H9 (cell line): ENCODE measurements at regions not wholly inside any gene's neighbourhood (a gene's known extent, or its start where the extent isn't known, plus 50 kb on each side); places are given as distances from the start of the nearest gene placed in this dataset.

Experiments used
- DNase-seq: peaks from one replicate; pipeline ENCODE4 v3.0.0-alpha.2; 2017
- H2AFZ ChIP-seq: one replicate; pipeline ENCODE4 v1.6.1; 2013; ENCODE audit warnings: mild to moderate bottlenecking, low read length, control low read depth, moderate library complexity
- H2AK5ac ChIP-seq: 2 replicates; pipeline ENCODE4 v1.6.1; 2013; ENCODE audit warnings: low read length, control low read depth, mixed read lengths; ENCODE audit not compliant: insufficient read length
- H2BK120ac ChIP-seq: one replicate; pipeline ENCODE4 v1.6.1; 2013; ENCODE audit warnings: low read depth, mild to moderate bottlenecking, low read length, control low read depth, inconsistent platforms; ENCODE audit not compliant: poor library complexity, severe bottlenecking
- H2BK12ac ChIP-seq: 2 replicates; pipeline ENCODE4 v1.6.1; 2013; ENCODE audit warnings: low read length, control low read depth, mixed read lengths, low read depth; ENCODE audit not compliant: insufficient read length
- H2BK15ac ChIP-seq: 2 replicates; pipeline ENCODE4 v1.6.1; 2013; ENCODE audit warnings: low read depth, low read length, control low read depth
- H2BK20ac ChIP-seq: one replicate; pipeline ENCODE4 v1.6.1; 2013; ENCODE audit warnings: low read depth, mild to moderate bottlenecking, low read length, control low read depth, inconsistent platforms; ENCODE audit not compliant: poor library complexity, severe bottlenecking
- H2BK5ac ChIP-seq: 2 replicates; pipeline ENCODE4 v1.6.1; 2013; ENCODE audit warnings: low read length, control low read depth, mixed read lengths; ENCODE audit not compliant: insufficient read length
- H3K14ac ChIP-seq: 2 replicates; pipeline ENCODE4 v1.6.1; 2013; ENCODE audit warnings: low read length, control low read depth; ENCODE audit not compliant: insufficient read depth
- H3K18ac ChIP-seq: 2 replicates; pipeline ENCODE4 v1.6.1; 2013; ENCODE audit warnings: low read depth, mild to moderate bottlenecking, mixed read lengths, low read length, control low read depth; ENCODE audit not compliant: insufficient read length
- H3K23ac ChIP-seq: 2 replicates; pipeline ENCODE4 v1.6.1; 2013; ENCODE audit warnings: low read length, control low read depth, mixed read lengths, low read depth; ENCODE audit not compliant: insufficient read length
- H3K23me2 ChIP-seq: 2 replicates; pipeline ENCODE4 v1.6.1; 2013; ENCODE audit warnings: low read depth, mild to moderate bottlenecking, mixed read lengths, low read length, control low read depth; ENCODE audit not compliant: insufficient read length, poor library complexity, severe bottlenecking
- H3K27ac ChIP-seq: 2 replicates; pipeline ENCODE4 v1.5.1; 2013; ENCODE audit warnings: low read length, control low read depth, mixed read lengths, low read depth; ENCODE audit not compliant: insufficient read length
- H3K27me3 ChIP-seq: 2 replicates; pipeline ENCODE4 v1.6.1; 2013; ENCODE audit warnings: low read length, control low read depth, inconsistent platforms; ENCODE audit not compliant: insufficient read depth
- H3K4ac ChIP-seq: 2 replicates; pipeline ENCODE4 v1.6.1; 2013; ENCODE audit warnings: low read depth, mild to moderate bottlenecking, control low read depth, inconsistent platforms, low read length, moderate library complexity
- H3K4me1 ChIP-seq: 2 replicates; pipeline ENCODE4 v1.6.1; 2013; ENCODE audit warnings: low read length, control low read depth, inconsistent platforms; ENCODE audit not compliant: insufficient read depth
- H3K4me2 ChIP-seq: 2 replicates; pipeline ENCODE4 v1.6.1; 2013; ENCODE audit warnings: low read length, control low read depth, mixed read lengths; ENCODE audit not compliant: insufficient read length, insufficient read depth
- H3K56ac ChIP-seq: 2 replicates; pipeline ENCODE4 v1.6.1; 2013; ENCODE audit warnings: low read depth, mild to moderate bottlenecking, mixed read lengths, low read length, control low read depth; ENCODE audit not compliant: insufficient read length
- H3K79me1 ChIP-seq: 2 replicates; pipeline ENCODE4 v1.6.1; 2013; ENCODE audit warnings: low read depth, mild to moderate bottlenecking, moderate library complexity, low read length, control low read depth, inconsistent platforms; ENCODE audit not compliant: insufficient read depth, poor library complexity, severe bottlenecking
- H3K79me2 ChIP-seq: 2 replicates; pipeline ENCODE4 v1.6.1; 2013; ENCODE audit warnings: low read length, control low read depth, inconsistent platforms; ENCODE audit not compliant: insufficient read depth
- H3K9ac ChIP-seq: 2 replicates; pipeline ENCODE4 v1.6.1; 2013; ENCODE audit warnings: low read length, control low read depth, mixed read lengths; ENCODE audit not compliant: insufficient read length; ENCODE audit errors: extremely low read depth
- H3K9me3 ChIP-seq: one replicate; pipeline ENCODE4 v1.6.1; 2013; ENCODE audit warnings: low read depth, low read length, inconsistent platforms; ENCODE audit not compliant: control insufficient read depth
- H3T11ph ChIP-seq: one replicate; pipeline ENCODE4 v1.6.1; 2013; ENCODE audit warnings: mild to moderate bottlenecking, low read length, control low read depth, inconsistent platforms
- H4K20me1 ChIP-seq: one replicate; pipeline ENCODE4 v1.6.1; 2013; ENCODE audit not compliant: control insufficient read depth, insufficient read length, insufficient read depth
- H4K5ac ChIP-seq: 2 replicates; pipeline ENCODE4 v1.6.1; 2013; ENCODE audit warnings: low read depth, mild to moderate bottlenecking, mixed read lengths, low read length, control low read depth; ENCODE audit not compliant: insufficient read length
- H4K8ac ChIP-seq: replicated peaks from 2 replicates; pipeline ENCODE4 v1.6.1; 2013; ENCODE audit warnings: low read length, control low read depth, mixed read lengths, low read depth; ENCODE audit not compliant: insufficient read length
- H4K91ac ChIP-seq: 2 replicates; pipeline ENCODE4 v1.6.1; 2013; ENCODE audit warnings: low read depth, mild to moderate bottlenecking, moderate library complexity, mixed read lengths, low read length, control low read depth; ENCODE audit not compliant: insufficient read length
- H3K27ac Mint-ChIP-seq, 3 experiments: 2 replicates in 2 of 3; 3 replicates in 1 of 3; pipeline ENCODE4 v1.8.0; 2020 to 2021; ENCODE audit warnings: mixed read lengths in 3 of 3, mild to moderate bottlenecking in 1 of 3, moderate library complexity in 1 of 3
- H3K27me3 Mint-ChIP-seq: 2 replicates; pipeline ENCODE4 v1.8.0; 2021; ENCODE audit warnings: low read depth, mild to moderate bottlenecking, moderate library complexity, mixed read lengths
- H3K36me3 Mint-ChIP-seq, 3 experiments: 2 replicates in 2 of 3; 3 replicates in 1 of 3; pipeline ENCODE4 v1.8.0; 2020 to 2021; ENCODE audit warnings: low read depth in 3 of 3, mixed read lengths in 3 of 3; ENCODE audit not compliant: insufficient read depth in 1 of 3
- H3K4me1 Mint-ChIP-seq, 2 experiments: 2 replicates each; pipeline ENCODE4 v1.8.0; 2020; ENCODE audit warnings: mixed read lengths in 2 of 2
- H3K4me3 Mint-ChIP-seq, 2 experiments: 2 replicates in 1 of 2; 3 replicates in 1 of 2; pipeline ENCODE4 v1.8.0; 2020 to 2021; ENCODE audit warnings: mild to moderate bottlenecking in 2 of 2, mixed read lengths in 2 of 2, moderate library complexity in 1 of 2
- H3K9me3 Mint-ChIP-seq, 2 experiments: 2 replicates in 1 of 2; 3 replicates in 1 of 2; pipeline ENCODE4 v1.8.0; 2020; ENCODE audit warnings: mild to moderate bottlenecking in 2 of 2, mixed read lengths in 2 of 2, moderate library complexity in 1 of 2
- CTCF ChIP-seq: fragments of 200-600 bp; sonication (generic); conservative IDR thresholded peaks from 3 replicates; pipeline ENCODE4 v1.8.0; 2021; ENCODE audit warnings: antibody characterized with exemption, mild to moderate bottlenecking
- WGBS: extraction: QIAGEN DNeasy Blood & Tissue Kit; methylation state at CpG from one replicate; pipeline ENCODE4 v1.1.7; 2013; ENCODE audit warnings: missing lambda C conversion rate, low lambda C conversion rate, mixed read lengths; ENCODE audit not compliant: insufficient read length; ENCODE audit errors: extremely low coverage; 5-methylcytosine and 5-hydroxymethylcytosine counted together

GRCh38 chr15:95687061-95687460 is 643.4 kb upstream of the NR2F2 start:
- H3K4me3 Mint-ChIP-seq, result no peak overlapping the region

More at GRCh38 chr15:95687061-95687460, 643.4 kb upstream of the NR2F2 start:
- Histone ChIP-seq H2AFZ (no peak overlapping the region), H3K79me1 (no peaks in the 10 kb centered on the region), H2BK15ac (no peak overlapping the region), H2BK5ac (no peak overlapping the region), H3K9me3 (no peaks in the 10 kb centered on the region), H2AK5ac (no peak overlapping the region), H3T11ph (no peak overlapping the region), H3K4me1 (no peaks in the 10 kb centered on the region), H4K91ac (no peak overlapping the region), H3K79me2 (no peaks in the 10 kb centered on the region), H2BK12ac (no peak overlapping the region), H3K27me3 (no peaks in the 10 kb centered on the region), H3K14ac (no peak overlapping the region), H3K23ac (no peak overlapping the region), H2BK20ac (no peak overlapping the region), H3K23me2 (no peaks in the 10 kb centered on the region), H4K20me1 (no peaks in the 10 kb centered on the region), H2BK120ac (no peak overlapping the region), H3K18ac (no peak overlapping the region), H3K56ac (no peak overlapping the region), H4K8ac (no peak overlapping the region), H3K4me2 (no peak overlapping the region), H3K9ac (no peak overlapping the region), H4K5ac (no peak overlapping the region), H3K4ac (no peak overlapping the region), H3K27ac (no peak overlapping the region)
- Mint-ChIP-seq H3K36me3 (no peaks in the 10 kb centered on the region), H3K27ac (no peak overlapping the region), H3K4me1 (no peaks in the 10 kb centered on the region), H3K9me3 (no peaks in the 10 kb centered on the region), H3K27me3 (no peaks in the 10 kb centered on the region)
- WGBS, result no CpG with 5 or more reads among the region's 1 CpG
- DNase-seq, result no peak
- no peak for TF ChIP-seq CTCF
